A549 (cell line): ENCODE measurements at regions not wholly inside any gene's neighbourhood (a gene's known extent, or its start where the extent isn't known, plus 50 kb on each side); places are given as distances from the start of the nearest gene placed in this dataset.

Source experiments
- ATAC-seq, 2 experiments: fragments of 200-7000 bp in 1 of 2; fragments of >200 bp in 1 of 2; cut with Nextera tagmentation in 1 of 2; cut with Tn5 transposase in 1 of 2; 3 replicates each; pipeline versions ENCODE4 v1.8.0 to v1.9.1; 2018 to 2020; ENCODE audit warnings: mild to moderate bottlenecking in 1 of 2, moderate library complexity in 1 of 2
- CTCF ChIA-PET: fragments of 300-600 bp; sonication (Branson Sonifier 250); formaldehyde crosslinking; extraction: SDS; loops from one replicate; lab custom pipeline; 2021; ENCODE audit warnings: antibody characterized with exemption, inconsistent platforms; lab: Yijun Ruan, JAX
- POLR2A ChIA-PET: fragments of 350-600 bp; formaldehyde crosslinking; extraction: SDS; loops from one replicate; lab custom pipeline; 2021; ENCODE audit warnings: antibody characterized with exemption, inconsistent platforms; lab: Yijun Ruan, JAX
- DNase-seq, 2 experiments: peaks; one replicate each; pipeline versions ENCODE4 v3.0.0 to v3.0.0-alpha.2; 2011 to 2016; ENCODE audit warnings: low read depth in 1 of 2, low spot score in 1 of 2
- FAIRE-seq: peaks from 2 replicates; lab custom pipeline; 2011; peaks lifted over from hg19 to GRCh38; lab: Jason Lieb, UNC
- H3K27ac ChIP-seq, 2 experiments: fragments of >200 bp; sonication (Bioruptor Twin); formaldehyde crosslinking; 3 replicates each; pipeline ENCODE4 v1.5.1; 2016 to 2017
- H3K4me1 ChIP-seq: fragments of >200 bp; sonication (Bioruptor Twin); formaldehyde crosslinking; 3 replicates; pipeline ENCODE4 v1.6.1; 2016
- H3K4me2 ChIP-seq: fragments of >200 bp; sonication (Bioruptor Twin); formaldehyde crosslinking; 3 replicates; pipeline ENCODE4 v1.6.1; 2016
- H3K4me3 ChIP-seq: fragments of >200 bp; sonication (Bioruptor Twin); formaldehyde crosslinking; 3 replicates; pipeline ENCODE4 v1.5.1; 2016
- H3K9me3 ChIP-seq: fragments of >200 bp; sonication (Bioruptor Twin); formaldehyde crosslinking; 3 replicates; pipeline ENCODE4 v1.6.1; 2016
- CBX2 ChIP-seq: fragments of 200-600 bp; sonication (generic); IDR thresholded peaks from 2 replicates; pipeline ENCODE4 v1.6.1; 2016; ENCODE audit warnings: low read depth, mild to moderate bottlenecking, borderline replicate concordance
- CBX8 ChIP-seq: fragments of 200-600 bp; sonication (generic); IDR thresholded peaks from 2 replicates; pipeline ENCODE4 v1.6.1; 2016
- CEBPB ChIP-seq, 2 experiments: fragments of >200 bp in 1 of 2; sonication (Bioruptor Twin) in 1 of 2; formaldehyde crosslinking in 1 of 2; IDR thresholded peaks; 2 replicates each; pipeline ENCODE4 v1.6.1; 2012 to 2016
- EHF ChIP-seq: fragments of 250-450 bp; sonication (Bioruptor Pico); IDR thresholded peaks from 2 replicates; pipeline ENCODE4 v1.5.0; 2020; ENCODE audit warnings: mild to moderate bottlenecking
- EHMT2 ChIP-seq: fragments of 200-600 bp; sonication (generic); IDR thresholded peaks from 2 replicates; pipeline ENCODE4 v1.6.1; 2016; ENCODE audit warnings: antibody characterized with exemption, low read depth, mild to moderate bottlenecking, moderate library complexity
- EP300 ChIP-seq, 2 experiments: fragments of >200 bp; sonication (Bioruptor Twin); formaldehyde crosslinking; IDR thresholded peaks; 2 replicates in 1 of 2; 3 replicates in 1 of 2; pipeline ENCODE4 v1.6.1; 2016 to 2017
- FOSB ChIP-seq: fragments of 250-450 bp; sonication (Bioruptor Pico); IDR thresholded peaks from 2 replicates; pipeline ENCODE4 v1.5.0; 2020; ENCODE audit warnings: mild to moderate bottlenecking, moderate library complexity
- FOSL2 ChIP-seq, 2 experiments: fragments of 450-650 bp in 1 of 2; fragments of >200 bp in 1 of 2; sonication (Bioruptor Twin) in 1 of 2; formaldehyde crosslinking; IDR thresholded peaks; 2 replicates each; pipeline versions ENCODE4 v1.5.0 to v1.6.1; 2016 to 2020; ENCODE audit warnings: mild to moderate bottlenecking in 1 of 2, moderate library complexity in 1 of 2
- HDAC2 ChIP-seq: fragments of 200-600 bp; sonication (generic); IDR thresholded peaks from 2 replicates; pipeline ENCODE4 v1.6.1; 2016
- HOXB13 ChIP-seq: fragments of 250-450 bp; sonication (Bioruptor Pico); IDR thresholded peaks from 2 replicates; pipeline ENCODE4 v1.5.0; 2020; ENCODE audit warnings: low read depth, mild to moderate bottlenecking, moderate library complexity
- HOXB5 ChIP-seq: fragments of 250-450 bp; sonication (Bioruptor Pico); IDR thresholded peaks from 2 replicates; pipeline ENCODE4 v1.5.0; 2020; ENCODE audit warnings: mild to moderate bottlenecking, moderate library complexity
- JUN ChIP-seq, 2 experiments: fragments of >200 bp; sonication (Bioruptor Twin); formaldehyde crosslinking; IDR thresholded peaks; 2 replicates in 1 of 2; 3 replicates in 1 of 2; pipeline ENCODE4 v1.6.1; 2016 to 2017
- JUNB ChIP-seq: fragments of >200 bp; sonication (Bioruptor Twin); formaldehyde crosslinking; IDR thresholded peaks from 2 replicates; pipeline ENCODE4 v1.6.1; 2016
- MAFK ChIP-seq: fragments of 450-650 bp; IDR thresholded peaks from 2 replicates; pipeline ENCODE4 v1.6.1; 2014; ENCODE audit not compliant: partially characterized antibody
- MAZ ChIP-seq: fragments of 150-350 bp; IDR thresholded peaks from 2 replicates; pipeline ENCODE4 v1.6.1; 2014; ENCODE audit warnings: antibody characterized with exemption, low read depth, low read length, borderline replicate concordance
- NFE2L2 ChIP-seq: fragments of 150-350 bp; conservative IDR thresholded peaks from 2 replicates; pipeline ENCODE4 v1.6.1; 2014; ENCODE audit warnings: low read length
- NPAS2 ChIP-seq: fragments of 250-450 bp; sonication (Bioruptor Pico); IDR thresholded peaks from 2 replicates; pipeline ENCODE4 v1.8.0; 2022; ENCODE audit warnings: mild to moderate bottlenecking, moderate library complexity, borderline replicate concordance
- NR3C1 ChIP-seq: fragments of >200 bp; sonication (Bioruptor Twin); formaldehyde crosslinking; IDR thresholded peaks from 3 replicates; pipeline ENCODE4 v1.6.1; 2017
- POLR2A ChIP-seq: IDR thresholded peaks from 2 replicates; pipeline ENCODE4 v1.6.1; 2012; ENCODE audit warnings: mild to moderate bottlenecking, low read length
- POLR2AphosphoS2 ChIP-seq: conservative IDR thresholded peaks from 2 replicates; pipeline ENCODE4 v1.6.1; 2012; ENCODE audit warnings: low read length, improper control_type of control experiment, inconsistent platforms
- RAD21 ChIP-seq, 2 experiments: fragments of >200 bp in 1 of 2; sonication (Bioruptor Twin) in 1 of 2; formaldehyde crosslinking in 1 of 2; IDR thresholded peaks in 1 of 2; conservative IDR thresholded peaks in 1 of 2; 2 replicates in 1 of 2; 3 replicates in 1 of 2; pipeline ENCODE4 v1.6.1; 2012 to 2018; ENCODE audit warnings: inconsistent platforms in 1 of 2
- RARB ChIP-seq: fragments of 250-450 bp; sonication (Bioruptor Pico); IDR thresholded peaks from 2 replicates; pipeline ENCODE4 v1.8.0; 2021; ENCODE audit warnings: mild to moderate bottlenecking, moderate library complexity
- RFX5 ChIP-seq: fragments of 450-650 bp; IDR thresholded peaks from 2 replicates; pipeline ENCODE4 v1.7.1; 2014; ENCODE audit warnings: antibody characterized with exemption, mild to moderate bottlenecking, moderate library complexity
- TP53 ChIP-seq: fragments of 250-450 bp; sonication (Bioruptor Pico); IDR thresholded peaks from 2 replicates; pipeline ENCODE4 v1.5.0; 2021; ENCODE audit warnings: mild to moderate bottlenecking, moderate library complexity
- ZC3H11A ChIP-seq: fragments of 450-650 bp; IDR thresholded peaks from 2 replicates; pipeline ENCODE4 v1.6.1; 2014; ENCODE audit warnings: antibody characterized with exemption, mild to moderate bottlenecking
- ZFP36 ChIP-seq: fragments of 450-650 bp; IDR thresholded peaks from 2 replicates; pipeline ENCODE4 v1.6.1; 2014; ENCODE audit warnings: borderline replicate concordance; ENCODE audit not compliant: partially characterized antibody
- ZSCAN20 ChIP-seq: fragments of 250-450 bp; sonication (Bioruptor Pico); IDR thresholded peaks from 2 replicates; pipeline ENCODE4 v1.8.0; 2022; ENCODE audit warnings: mild to moderate bottlenecking, moderate library complexity
- WGBS: methylation state at CpG from one replicate; pipeline ENCODE4 v1.1.6; 2017; ENCODE audit errors: missing lambda C conversion rate; 5-methylcytosine and 5-hydroxymethylcytosine counted together
- TF ChIP-seq, protein P1 (sequence below): fragments of >200 bp; sonication (Bioruptor Twin); formaldehyde crosslinking; IDR thresholded peaks from 2 replicates; pipeline ENCODE4 v1.6.1; 2016
- TF ChIP-seq, protein P2 (sequence below): fragments of 250-450 bp; sonication (Bioruptor Pico); IDR thresholded peaks from 2 replicates; pipeline ENCODE4 v1.5.0; 2021; ENCODE audit warnings: mild to moderate bottlenecking, moderate library complexity, borderline replicate concordance
- TF ChIP-seq, protein P3 (sequence below): fragments of 250-450 bp; sonication (Bioruptor Pico); IDR thresholded peaks from 2 replicates; pipeline ENCODE4 v1.5.0; 2020; ENCODE audit warnings: low read depth, mild to moderate bottlenecking, moderate library complexity
- TF ChIP-seq, protein P4 (sequence below): IDR thresholded peaks from 2 replicates; pipeline ENCODE4 v1.6.1; 2012
- TF ChIP-seq, protein P5 (sequence below): fragments of >200 bp; sonication (Bioruptor Twin); formaldehyde crosslinking; IDR thresholded peaks from 3 replicates; pipeline ENCODE4 v1.5.1; 2016

DNA sequence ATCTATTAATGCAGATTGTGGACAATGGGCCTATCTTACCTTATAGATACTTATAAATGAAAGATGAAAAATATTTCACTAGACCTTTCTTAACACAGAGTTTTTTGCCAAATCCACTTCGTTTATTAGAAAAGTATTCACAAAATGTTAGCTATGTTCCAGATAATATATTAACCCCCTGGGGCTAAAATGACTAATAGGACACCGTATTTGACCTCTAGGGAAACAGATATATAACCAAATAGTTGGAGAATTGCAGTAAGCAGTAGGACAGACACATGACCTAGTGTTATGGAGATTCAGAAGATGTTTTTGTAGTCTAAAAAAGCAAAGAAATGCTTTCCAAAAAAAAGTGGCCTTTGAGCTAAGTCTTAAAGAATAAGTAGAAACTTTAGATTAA is 106.9 kb downstream of the SEC16B start:
- Histone ChIP-seq H3K9me3 (no peaks in the 10 kb centered on the region), H3K4me3 (no peak overlapping the region)
- no peak for TF ChIP-seq RFX5
- no peak for TF ChIP-seq JUN (IDR thresholded peaks at IDR 0.05)
- TF ChIP-seq, protein P1, sequence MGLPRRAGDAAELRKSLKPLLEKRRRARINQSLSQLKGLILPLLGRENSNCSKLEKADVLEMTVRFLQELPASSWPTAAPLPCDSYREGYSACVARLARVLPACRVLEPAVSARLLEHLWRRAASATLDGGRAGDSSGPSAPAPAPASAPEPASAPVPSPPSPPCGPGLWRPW = no peak
- TF ChIP-seq, all 56 proteins: peak for 0
- POLR2A ChIA-PET = no interaction called here
- FAIRE-seq (no peak), DNase-seq (no peak), ATAC-seq (no peak)
- 1% methylated on average over 2 of the region's 2 CpGs for WGBS
- no peaks in the 10 kb centered on the region for H3K4me1 ChIP-seq
- CTCF ChIA-PET = no interaction called here
- no peak overlapping the region for H3K27ac ChIP-seq
- no peak overlapping the region for H3K4me2 ChIP-seq

DNA sequence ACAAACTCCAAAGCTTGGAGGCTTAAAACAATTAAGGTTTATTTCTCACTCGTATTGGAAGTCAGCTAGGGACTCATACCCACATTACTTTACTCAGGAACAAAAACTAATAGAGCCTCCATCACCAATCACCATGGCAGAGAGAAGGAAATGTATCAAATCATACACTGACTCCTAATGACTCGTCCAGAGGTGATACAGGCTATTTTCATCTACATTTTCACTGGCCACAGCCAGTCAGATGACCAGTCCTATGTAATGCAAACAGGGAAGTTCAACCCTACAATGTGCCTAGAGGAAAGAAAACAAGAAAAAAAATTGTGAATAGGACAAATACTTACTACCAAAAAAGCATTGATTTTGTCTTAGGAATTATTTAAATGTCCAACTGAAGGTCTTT is 110.3 kb downstream of the SEC16B start:
- H3K4me3 ChIP-seq = no peak overlapping the region
- H3K4me2 ChIP-seq = no peak overlapping the region
- POLR2A ChIA-PET = no interaction called here
- FAIRE-seq = no peak
- H3K9me3 ChIP-seq = no peaks in the 10 kb centered on the region
- TF ChIP-seq RAD21 (conservative IDR thresholded peaks at IDR 0.05 in 1 of 2, IDR thresholded peaks at IDR 0.05 in 1 of 2) (no peak), RARB (CRISPR knock-in tag) (no peak), CBX2 (no peak), CEBPB (IDR thresholded peaks at IDR 0.05) (no peak), ZFP36 (no peak), EHMT2 (no peak), ZSCAN20 (CRISPR knock-in tag) (no peak), HDAC2 (no peak), HOXB13 (CRISPR knock-in tag) (no peak), JUNB (no peak), TP53 (CRISPR knock-in tag) (no peak), EHF (no peak), JUN (IDR thresholded peaks at IDR 0.05) (no peak), NFE2L2 (no peak), POLR2A (no peak), ZC3H11A (no peak), MAZ (no peak), POLR2AphosphoS2 (no peak)
- CTCF ChIA-PET = no interaction called here
- ATAC-seq = no peak
- no peak overlapping the region for H3K27ac ChIP-seq
- H3K4me1 ChIP-seq = no peaks in the 10 kb centered on the region
- WGBS = 0% methylated on average over 2 of the region's 2 CpGs
- DNase-seq = no peak

DNA sequence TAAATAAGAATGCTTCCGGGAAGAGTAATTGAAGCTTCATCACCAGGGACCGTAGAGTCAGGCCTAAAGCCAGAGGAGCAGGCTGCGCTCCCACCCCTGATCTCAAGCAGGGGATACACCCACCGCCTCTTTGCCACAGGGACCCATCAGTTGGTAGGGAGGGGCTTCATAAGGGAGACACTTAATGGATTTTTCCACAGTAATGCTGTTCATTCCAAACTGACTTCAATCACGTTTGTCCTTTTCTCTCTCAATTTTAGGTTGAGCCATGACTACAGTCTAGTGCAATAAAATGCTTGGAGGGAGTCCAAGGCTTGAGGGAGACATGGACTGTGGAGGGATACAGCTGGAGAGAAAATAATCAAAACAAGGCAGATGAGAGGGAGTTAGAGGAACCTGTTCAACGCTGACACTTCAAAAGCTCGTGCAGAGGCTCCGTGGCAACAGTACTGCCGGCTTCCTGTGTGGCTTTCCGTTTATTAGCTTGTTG is 111.5 kb downstream of the SEC16B start:
- Histone ChIP-seq H3K4me2 (no peak overlapping the region), H3K4me1 (no peaks in the 10 kb centered on the region), H3K4me3 (no peak overlapping the region), H3K9me3 (no peaks in the 10 kb centered on the region), H3K27ac (no peak overlapping the region)
- WGBS = 36% methylated on average over 10 of the region's 10 CpGs
- ATAC-seq (no peak), FAIRE-seq (no peak), DNase-seq (no peak)
- POLR2A ChIA-PET = no interaction called here
- TF ChIP-seq RFX5 (no peak), FOSB (CRISPR knock-in tag) (no peak), JUNB (no peak), HOXB5 (CRISPR knock-in tag) (no peak), NPAS2 (CRISPR knock-in tag) (no peak), CBX8 (no peak), HDAC2 (no peak), NR3C1 (no peak), MAFK (no peak), JUN (IDR thresholded peaks at IDR 0.05) (no peak), EP300 (IDR thresholded peaks at IDR 0.05) (no peak), FOSL2 (IDR thresholded peaks at IDR 0.05) (no peak), FOSL2 (CRISPR knock-in tag; IDR thresholded peaks at IDR 0.05) (no peak)
- TF ChIP-seq, protein P2, sequence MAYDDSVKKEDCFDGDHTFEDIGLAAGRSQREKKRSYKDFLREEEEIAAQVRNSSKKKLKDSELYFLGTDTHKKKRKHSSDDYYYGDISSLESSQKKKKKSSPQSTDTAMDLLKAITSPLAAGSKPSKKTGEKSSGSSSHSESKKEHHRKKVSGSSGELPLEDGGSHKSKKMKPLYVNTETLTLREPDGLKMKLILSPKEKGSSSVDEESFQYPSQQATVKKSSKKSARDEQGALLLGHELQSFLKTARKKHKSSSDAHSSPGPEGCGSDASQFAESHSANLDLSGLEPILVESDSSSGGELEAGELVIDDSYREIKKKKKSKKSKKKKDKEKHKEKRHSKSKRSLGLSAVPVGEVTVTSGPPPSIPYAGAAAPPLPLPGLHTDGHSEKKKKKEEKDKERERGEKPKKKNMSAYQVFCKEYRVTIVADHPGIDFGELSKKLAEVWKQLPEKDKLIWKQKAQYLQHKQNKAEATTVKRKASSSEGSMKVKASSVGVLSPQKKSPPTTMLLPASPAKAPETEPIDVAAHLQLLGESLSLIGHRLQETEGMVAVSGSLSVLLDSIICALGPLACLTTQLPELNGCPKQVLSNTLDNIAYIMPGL (CRISPR knock-in tag) = no peak
- TF ChIP-seq, protein P3, sequence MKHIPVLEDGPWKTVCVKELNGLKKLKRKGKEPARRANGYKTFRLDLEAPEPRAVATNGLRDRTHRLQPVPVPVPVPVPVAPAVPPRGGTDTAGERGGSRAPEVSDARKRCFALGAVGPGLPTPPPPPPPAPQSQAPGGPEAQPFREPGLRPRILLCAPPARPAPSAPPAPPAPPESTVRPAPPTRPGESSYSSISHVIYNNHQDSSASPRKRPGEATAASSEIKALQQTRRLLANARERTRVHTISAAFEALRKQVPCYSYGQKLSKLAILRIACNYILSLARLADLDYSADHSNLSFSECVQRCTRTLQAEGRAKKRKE (CRISPR knock-in tag) = no peak
- TF ChIP-seq, protein P4, sequence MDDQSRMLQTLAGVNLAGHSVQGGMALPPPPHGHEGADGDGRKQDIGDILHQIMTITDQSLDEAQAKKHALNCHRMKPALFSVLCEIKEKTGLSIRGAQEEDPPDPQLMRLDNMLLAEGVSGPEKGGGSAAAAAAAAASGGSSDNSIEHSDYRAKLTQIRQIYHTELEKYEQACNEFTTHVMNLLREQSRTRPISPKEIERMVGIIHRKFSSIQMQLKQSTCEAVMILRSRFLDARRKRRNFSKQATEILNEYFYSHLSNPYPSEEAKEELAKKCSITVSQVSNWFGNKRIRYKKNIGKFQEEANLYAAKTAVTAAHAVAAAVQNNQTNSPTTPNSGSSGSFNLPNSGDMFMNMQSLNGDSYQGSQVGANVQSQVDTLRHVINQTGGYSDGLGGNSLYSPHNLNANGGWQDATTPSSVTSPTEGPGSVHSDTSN = no peak
- TF ChIP-seq, protein P1 = no peak
- TF ChIP-seq, protein P5, sequence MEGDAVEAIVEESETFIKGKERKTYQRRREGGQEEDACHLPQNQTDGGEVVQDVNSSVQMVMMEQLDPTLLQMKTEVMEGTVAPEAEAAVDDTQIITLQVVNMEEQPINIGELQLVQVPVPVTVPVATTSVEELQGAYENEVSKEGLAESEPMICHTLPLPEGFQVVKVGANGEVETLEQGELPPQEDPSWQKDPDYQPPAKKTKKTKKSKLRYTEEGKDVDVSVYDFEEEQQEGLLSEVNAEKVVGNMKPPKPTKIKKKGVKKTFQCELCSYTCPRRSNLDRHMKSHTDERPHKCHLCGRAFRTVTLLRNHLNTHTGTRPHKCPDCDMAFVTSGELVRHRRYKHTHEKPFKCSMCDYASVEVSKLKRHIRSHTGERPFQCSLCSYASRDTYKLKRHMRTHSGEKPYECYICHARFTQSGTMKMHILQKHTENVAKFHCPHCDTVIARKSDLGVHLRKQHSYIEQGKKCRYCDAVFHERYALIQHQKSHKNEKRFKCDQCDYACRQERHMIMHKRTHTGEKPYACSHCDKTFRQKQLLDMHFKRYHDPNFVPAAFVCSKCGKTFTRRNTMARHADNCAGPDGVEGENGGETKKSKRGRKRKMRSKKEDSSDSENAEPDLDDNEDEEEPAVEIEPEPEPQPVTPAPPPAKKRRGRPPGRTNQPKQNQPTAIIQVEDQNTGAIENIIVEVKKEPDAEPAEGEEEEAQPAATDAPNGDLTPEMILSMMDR = no peak
- CTCF ChIA-PET = no interaction called here
